ENCODE measurements at regions not wholly inside any gene's neighbourhood (a gene's known extent, or its start where the extent isn't known, plus 50 kb on each side); places are given as distances from the start of the nearest gene placed in this dataset.
"Not testable (repeated sequence)": the region's sequence is repeated elsewhere in the genome, so short reads cannot be mapped to it uniquely, and the experiment has no call there.

GRCh38 chr13:109332506-109333499 lies 453.6 kb downstream of the IRS2 start:
- DNase-seq (ENCODE audit: low spot score): no peak

- no peak for DNase-seq (ENCODE audit: low spot score)
Measured at GRCh38 chr13:109331898-109332297, 454.5 kb downstream of the IRS2 start.

GRCh38 chr13:109331011-109331433 lies 455.4 kb downstream of the IRS2 start:
- DNase-seq (ENCODE audit: low spot score): no peak

GRCh38 chr13:109330123-109330522 lies 456.3 kb downstream of the IRS2 start:
- DNase-seq (ENCODE audit: low spot score): no peak

- DNase-seq (ENCODE audit: low spot score): no peak
Measured at GRCh38 chr13:109329175-109329574, 457.2 kb downstream of the IRS2 start.

- DNase-seq (ENCODE audit: low spot score): no peak
Measured at GRCh38 chr13:109326601-109327000, 459.8 kb downstream of the IRS2 start.

- DNase-seq (ENCODE audit: low spot score): no peak
Measured at GRCh38 chr13:109323338-109323737, 463.0 kb downstream of the IRS2 start.

GRCh38 chr13:109318945-109319590 lies 467.3 kb downstream of the IRS2 start:
- DNase-seq (ENCODE audit: low spot score): no peak

GRCh38 chr13:109315481-109315880 lies 470.9 kb downstream of the IRS2 start:
- DNase-seq (ENCODE audit: low spot score): no peak

GRCh38 chr13:109314101-109314500 lies 472.3 kb downstream of the IRS2 start:
- no peak for DNase-seq (ENCODE audit: low spot score)

- DNase-seq (ENCODE audit: low spot score): no peak
Measured at GRCh38 chr13:109312399-109312798, 474.0 kb downstream of the IRS2 start.

GRCh38 chr13:109311431-109311976 lies 474.9 kb downstream of the IRS2 start:
- not testable (repeated sequence) for DNase-seq (ENCODE audit: low spot score)

GRCh38 chr13:109309625-109310363 lies 476.6 kb downstream of the IRS2 start:
- DNase-seq (ENCODE audit: low spot score): no peak

GRCh38 chr13:109307027-109307426 lies 479.4 kb downstream of the IRS2 start:
- no peak for DNase-seq (ENCODE audit: low spot score)

GRCh38 chr13:109301726-109302125 lies 484.7 kb downstream of the IRS2 start:
- DNase-seq (ENCODE audit: low spot score): no peak

- DNase-seq (ENCODE audit: low spot score): no peak
Measured at GRCh38 chr13:109301276-109301675, 485.1 kb downstream of the IRS2 start.

- no peak for DNase-seq (ENCODE audit: low spot score)
Measured at GRCh38 chr13:109297628-109298027, 488.8 kb downstream of the IRS2 start.

- DNase-seq (ENCODE audit: low spot score): no peak
Measured at GRCh38 chr13:109293166-109293565, 493.2 kb downstream of the IRS2 start.

GRCh38 chr13:109288151-109288709 lies 498.2 kb downstream of the IRS2 start:
- no peak for DNase-seq (ENCODE audit: low spot score)

GRCh38 chr13:109287553-109287952 lies 498.8 kb downstream of the IRS2 start:
- DNase-seq (ENCODE audit: low spot score): no peak

- no peak for DNase-seq (ENCODE audit: low spot score)
Measured at GRCh38 chr13:109285586-109285985, 500.8 kb downstream of the IRS2 start.

All from mesenteric fat pad (tissue), 1 donor.